H1 (cell line): ENCODE measurements at regions not wholly inside any gene's neighbourhood (a gene's known extent, or its start where the extent isn't known, plus 50 kb on each side); places are given as distances from the start of the nearest gene placed in this dataset.

Experiments used
- CHD2 ChIP-seq: IDR thresholded peaks from 2 replicates; pipeline ENCODE4 v1.6.1; 2012; ENCODE audit warnings: low read length, improper control_type of control experiment
- EGR1 ChIP-seq: IDR thresholded peaks from 2 replicates; pipeline ENCODE4 v1.6.1; 2011; ENCODE audit warnings: low read depth, low read length, borderline replicate concordance
- POLR2A ChIP-seq, 2 experiments: IDR thresholded peaks; 1 replicate in 1 of 2; 2 replicates in 1 of 2; pipeline ENCODE4 v1.6.1; 2011; ENCODE audit warnings: low read depth in 2 of 2, low read length in 2 of 2, mild to moderate bottlenecking in 2 of 2; ENCODE audit errors: control extremely low read depth in 1 of 2
- TEAD4 ChIP-seq: IDR thresholded peaks from 2 replicates; pipeline ENCODE4 v1.6.1; 2012; ENCODE audit warnings: low read depth, low read length, inconsistent platforms, mixed read lengths
- YY1 ChIP-seq: IDR thresholded peaks from 2 replicates; pipeline ENCODE4 v1.6.1; 2011; ENCODE audit warnings: low read depth, mild to moderate bottlenecking, low read length
- TF ChIP-seq, protein P1 (sequence below), 3 experiments: IDR thresholded peaks; 1 replicate in 2 of 3; 2 replicates in 1 of 3; pipeline versions ENCODE4 v1.5.1 to v1.6.1; 2011; ENCODE audit warnings: low read length in 3 of 3, mild to moderate bottlenecking in 3 of 3, inconsistent platforms in 2 of 3, low read depth in 1 of 3, moderate library complexity in 1 of 3; ENCODE audit not compliant: insufficient read depth in 1 of 3; ENCODE audit errors: control extremely low read depth in 1 of 3

DNA sequence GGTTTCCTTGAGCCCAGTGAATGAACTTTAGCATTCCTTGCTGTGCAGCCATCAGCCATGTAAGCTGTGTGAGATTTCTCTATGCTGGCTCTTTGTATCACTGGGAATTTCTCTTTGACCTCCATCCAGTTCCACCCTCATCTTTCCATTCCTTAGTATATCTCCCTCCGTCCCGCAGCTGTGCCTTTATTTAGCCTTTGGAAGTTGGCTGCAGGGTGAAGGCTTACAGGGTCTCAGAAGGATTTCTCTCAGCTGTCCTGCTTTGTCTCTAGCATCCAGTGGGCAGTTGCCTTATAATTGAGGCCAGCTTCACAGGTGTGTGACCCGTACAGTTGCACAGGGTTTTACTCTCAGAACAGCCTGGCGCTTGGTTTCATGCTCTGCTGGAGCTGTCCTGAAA is 144.3 kb downstream of the PXDC1 start:
- TF ChIP-seq, protein P1, sequence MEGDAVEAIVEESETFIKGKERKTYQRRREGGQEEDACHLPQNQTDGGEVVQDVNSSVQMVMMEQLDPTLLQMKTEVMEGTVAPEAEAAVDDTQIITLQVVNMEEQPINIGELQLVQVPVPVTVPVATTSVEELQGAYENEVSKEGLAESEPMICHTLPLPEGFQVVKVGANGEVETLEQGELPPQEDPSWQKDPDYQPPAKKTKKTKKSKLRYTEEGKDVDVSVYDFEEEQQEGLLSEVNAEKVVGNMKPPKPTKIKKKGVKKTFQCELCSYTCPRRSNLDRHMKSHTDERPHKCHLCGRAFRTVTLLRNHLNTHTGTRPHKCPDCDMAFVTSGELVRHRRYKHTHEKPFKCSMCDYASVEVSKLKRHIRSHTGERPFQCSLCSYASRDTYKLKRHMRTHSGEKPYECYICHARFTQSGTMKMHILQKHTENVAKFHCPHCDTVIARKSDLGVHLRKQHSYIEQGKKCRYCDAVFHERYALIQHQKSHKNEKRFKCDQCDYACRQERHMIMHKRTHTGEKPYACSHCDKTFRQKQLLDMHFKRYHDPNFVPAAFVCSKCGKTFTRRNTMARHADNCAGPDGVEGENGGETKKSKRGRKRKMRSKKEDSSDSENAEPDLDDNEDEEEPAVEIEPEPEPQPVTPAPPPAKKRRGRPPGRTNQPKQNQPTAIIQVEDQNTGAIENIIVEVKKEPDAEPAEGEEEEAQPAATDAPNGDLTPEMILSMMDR (IDR thresholded peaks at IDR 0.05; ENCODE audit: control extremely low read depth in 1 of 3, insufficient read depth in 1 of 3, low read depth in 1 of 3, low read length in 3 of 3), result no peak
- TF ChIP-seq YY1 (no peak), EGR1 (no peak), CHD2 (no peak), POLR2A (IDR thresholded peaks at IDR 0.05; ENCODE audit: control extremely low read depth in 1 of 2, low read depth in 2 of 2, low read length in 2 of 2) (no peak), TEAD4 (no peak)
